ENCODE measurements at regions not wholly inside any gene's neighbourhood (a gene's known extent, or its start where the extent isn't known, plus 50 kb on each side); places are given as distances from the start of the nearest gene placed in this dataset.

GRCh38 chr4:174084542-174084941, 198.9 kb downstream of the FBXO8 start:
- Histone ChIP-seq H4K91ac (ENCODE audit: insufficient read length, low read depth, low read length) (no peak overlapping the region), H2AK5ac (ENCODE audit: insufficient read length, low read length) (no peak overlapping the region), H3K79me2 (ENCODE audit: insufficient read depth, low read length) (no peaks in the 10 kb centered on the region), H2BK12ac (ENCODE audit: insufficient read length, low read depth, low read length) (no peak overlapping the region), H3K4me1 (ENCODE audit: insufficient read depth, low read length) (no peaks in the 10 kb centered on the region), H3K4me2 (ENCODE audit: insufficient read depth, insufficient read length, low read length) (no peak overlapping the region), H2BK5ac (ENCODE audit: insufficient read length, low read length) (no peak overlapping the region), H3K9me3 (ENCODE audit: control insufficient read depth, low read depth, low read length) (no peaks in the 10 kb centered on the region), H2AFZ (ENCODE audit: low read length) (no peak overlapping the region), H3K27me3 (ENCODE audit: insufficient read depth, low read length) (no peaks in the 10 kb centered on the region), H3K14ac (ENCODE audit: insufficient read depth, low read length) (no peak overlapping the region), H4K8ac (replicated peaks; ENCODE audit: insufficient read length, low read depth, low read length) (no peak overlapping the region), H2BK15ac (ENCODE audit: low read depth, low read length) (no peak overlapping the region), H3K56ac (ENCODE audit: insufficient read length, low read depth, low read length) (no peak overlapping the region), H2BK120ac (ENCODE audit: low read depth, low read length, poor library complexity, severe bottlenecking) (no peak overlapping the region), H3K23me2 (ENCODE audit: insufficient read length, low read depth, low read length, poor library complexity, severe bottlenecking) (no peaks in the 10 kb centered on the region), H4K5ac (ENCODE audit: insufficient read length, low read depth, low read length) (no peak overlapping the region), H4K20me1 (ENCODE audit: control insufficient read depth, insufficient read depth, insufficient read length) (no peaks in the 10 kb centered on the region), H3K9ac (ENCODE audit: extremely low read depth, insufficient read length, low read length) (no peak overlapping the region), H3K23ac (ENCODE audit: insufficient read length, low read depth, low read length) (no peak overlapping the region), H3K18ac (ENCODE audit: insufficient read length, low read depth, low read length) (no peak overlapping the region), H3K27ac (ENCODE audit: insufficient read length, low read depth, low read length) (no peak overlapping the region), H3K4ac (ENCODE audit: low read depth, low read length) (no peak overlapping the region), H2BK20ac (ENCODE audit: low read depth, low read length, poor library complexity, severe bottlenecking) (no peak overlapping the region), H3K79me1 (ENCODE audit: insufficient read depth, low read depth, low read length, poor library complexity, severe bottlenecking) (no peaks in the 10 kb centered on the region), H3T11ph (ENCODE audit: low read length) (no peak overlapping the region)
- no peak for DNase-seq
- no peaks in the 10 kb centered on the region for H3K4me1 Mint-ChIP-seq
- no peaks in the 10 kb centered on the region for H3K36me3 Mint-ChIP-seq (ENCODE audit: insufficient read depth in 1 of 3, low read depth in 3 of 3)
- H3K9me3 Mint-ChIP-seq, result no peaks in the 10 kb centered on the region
- H3K27me3 Mint-ChIP-seq (ENCODE audit: low read depth), result no peaks in the 10 kb centered on the region; the same call in 1 of the 2 replicates
- no CpG with 5 or more reads among the region's 1 CpG for WGBS (ENCODE audit: extremely low coverage, insufficient read length, low lambda C conversion rate)
- no peak overlapping the region for H3K4me3 Mint-ChIP-seq
- H3K27ac Mint-ChIP-seq, result no peak overlapping the region
- no peak for TF ChIP-seq CTCF (conservative IDR thresholded peaks at IDR 0.05)
